Stimulated activated CD4-positive, alpha-beta T cell treated with anti-CD3 and anti-CD28 coated beads, Interleukin-12 subunit alpha, Interleukin-12 subunit beta, amount 100 ng/mL, for 48 hours (primary cell): ENCODE measurements at regions not wholly inside any gene's neighbourhood (a gene's known extent, or its start where the extent isn't known, plus 50 kb on each side); places are given as distances from the start of the nearest gene placed in this dataset.

Experiments used
- DNase-seq, 3 donors: peaks; one replicate each; pipeline ENCODE4 v3.0.0-alpha.2; 2020; ENCODE audit warnings: low read depth in 2 of 3, low spot score in 1 of 3

GRCh38 chr9:87115785-87116184 lies 168.5 kb upstream of the GAS1 start:
- no peak for DNase-seq

- no peak for DNase-seq
These were observed 169.2 kb upstream of the GAS1 start for GRCh38 chr9:87116492-87116891.

- no peak for DNase-seq
These were observed 171.3 kb upstream of the GAS1 start for GRCh38 chr9:87118594-87118993.

- no peak for DNase-seq
These were observed 172.1 kb upstream of the GAS1 start for GRCh38 chr9:87119328-87119881.

GRCh38 chr9:87120610-87121009 lies 173.3 kb upstream of the GAS1 start:
- no peak for DNase-seq

GRCh38 chr9:87122947-87123685 lies 175.8 kb upstream of the GAS1 start:
- DNase-seq: peak in 1 of 3 donors; percentile 3

- DNase-seq: no peak
These were observed 176.5 kb upstream of the GAS1 start for GRCh38 chr9:87123830-87124229.

- DNase-seq: no peak
These were observed 178.5 kb upstream of the GAS1 start for GRCh38 chr9:87125819-87126218.

- no peak for DNase-seq
These were observed 180.2 kb upstream of the GAS1 start for GRCh38 chr9:87127543-87127942.

GRCh38 chr9:87127978-87128614 lies 180.8 kb upstream of the GAS1 start:
- DNase-seq: no peak

GRCh38 chr9:87128844-87129493 lies 181.7 kb upstream of the GAS1 start:
- DNase-seq: no peak

GRCh38 chr9:87135074-87135473 lies 187.8 kb upstream of the GAS1 start:
- no peak for DNase-seq

GRCh38 chr9:87137718-87138117 lies 190.4 kb upstream of the GAS1 start:
- no peak for DNase-seq

GRCh38 chr9:87138128-87139040 lies 191.1 kb upstream of the GAS1 start:
- no peak for DNase-seq

- no peak for DNase-seq
These were observed 191.9 kb upstream of the GAS1 start for GRCh38 chr9:87139099-87139730.

GRCh38 chr9:87140142-87140541 lies 192.8 kb upstream of the GAS1 start:
- DNase-seq: no peak

GRCh38 chr9:87140605-87141109 lies 193.4 kb upstream of the GAS1 start:
- no peak for DNase-seq

GRCh38 chr9:87141124-87141523 lies 193.8 kb upstream of the GAS1 start:
- no peak for DNase-seq

- DNase-seq: no peak
These were observed 199.6 kb upstream of the GAS1 start for GRCh38 chr9:87146933-87147332.

- no peak for DNase-seq
These were observed 200.5 kb upstream of the GAS1 start for GRCh38 chr9:87147839-87148238.
